Epithelial cell of prostate (primary cell): ENCODE measurements at regions not wholly inside any gene's neighbourhood (a gene's known extent, or its start where the extent isn't known, plus 50 kb on each side); places are given as distances from the start of the nearest gene placed in this dataset.
"Not testable (repeated sequence)": the region's sequence is repeated elsewhere in the genome, so short reads cannot be mapped to it uniquely, and the experiment has no call there.

Experiments used
- DNase-seq: peaks from one replicate; pipeline ENCODE4 v3.0.0-alpha.2; 2011; ENCODE audit warnings: low read depth, low spot score
- H3K27ac ChIP-seq: fragments of 450-650 bp; 2 replicates; pipeline ENCODE4 v1.5.1; 2017; ENCODE audit warnings: mild to moderate bottlenecking

DNA sequence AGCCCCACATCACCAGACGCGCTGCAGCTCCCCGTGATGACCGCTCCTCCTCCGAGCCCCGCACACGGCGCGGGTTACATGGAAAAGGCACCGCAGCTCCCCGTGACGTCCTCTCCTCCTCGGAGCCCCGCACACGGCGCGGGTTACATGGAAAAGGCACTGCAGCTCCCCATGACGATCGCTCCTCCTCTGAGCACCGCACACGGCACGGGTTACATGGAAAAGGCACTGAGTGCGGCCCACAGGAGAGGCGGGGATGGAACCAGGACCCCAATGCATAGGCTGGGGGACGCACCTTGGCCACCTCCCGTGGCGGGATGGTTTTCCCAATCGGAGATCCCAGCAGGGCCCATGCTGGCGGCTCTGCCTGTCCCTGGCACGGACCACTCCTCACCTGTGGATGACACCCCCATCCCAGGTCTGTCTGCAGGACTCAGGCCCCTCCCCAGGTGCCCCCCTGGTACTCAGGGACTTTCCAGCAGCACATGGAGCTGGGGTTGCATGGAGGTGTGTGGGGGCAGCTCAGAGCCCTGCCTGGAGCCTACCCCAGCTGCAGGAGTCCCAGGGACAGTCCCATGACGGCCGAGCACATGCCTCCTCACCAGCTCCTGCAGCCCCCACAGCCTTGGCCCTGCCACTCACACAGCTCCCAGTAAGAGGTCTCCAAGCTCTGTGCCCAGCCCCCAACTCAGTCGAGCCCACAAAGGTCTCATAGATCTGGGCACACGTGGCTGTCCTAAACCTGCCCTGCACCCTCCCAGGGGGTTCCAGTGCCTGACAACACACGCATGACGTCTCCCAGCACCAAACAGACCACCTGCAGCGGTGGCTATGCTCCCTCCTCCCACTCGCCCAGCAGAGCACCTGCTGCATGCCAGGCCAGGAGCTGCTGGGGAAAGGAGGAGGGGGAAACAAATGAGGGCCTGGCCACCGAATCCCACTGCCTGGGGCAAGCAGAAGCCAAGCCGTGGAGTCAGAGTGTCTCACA lies 166.6 kb downstream of the BRD1 start:
- H3K27ac ChIP-seq = no peak overlapping the region
- DNase-seq = no peak

DNA sequence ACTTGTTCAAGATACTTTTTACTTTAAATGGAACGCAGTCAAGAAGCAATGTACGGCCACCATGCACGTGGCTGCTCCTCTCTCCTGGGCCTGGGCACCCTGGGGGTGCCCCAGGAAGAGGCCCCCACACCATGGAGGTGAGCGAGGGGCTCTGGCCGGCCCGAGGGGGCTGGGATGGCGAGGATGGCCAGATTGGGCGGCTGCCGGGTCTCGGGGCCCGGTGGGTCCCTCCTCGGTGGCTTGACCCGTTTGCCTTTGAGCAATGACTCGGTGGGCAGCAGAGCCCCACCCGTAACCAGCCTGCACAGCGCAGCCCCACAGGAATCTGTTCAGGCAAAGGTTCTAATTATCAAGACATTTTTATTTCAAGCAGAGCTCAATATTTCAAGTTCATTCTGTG lies 167.4 kb downstream of the BRD1 start:
- DNase-seq = no peak
- H3K27ac ChIP-seq = no peak overlapping the region

DNA sequence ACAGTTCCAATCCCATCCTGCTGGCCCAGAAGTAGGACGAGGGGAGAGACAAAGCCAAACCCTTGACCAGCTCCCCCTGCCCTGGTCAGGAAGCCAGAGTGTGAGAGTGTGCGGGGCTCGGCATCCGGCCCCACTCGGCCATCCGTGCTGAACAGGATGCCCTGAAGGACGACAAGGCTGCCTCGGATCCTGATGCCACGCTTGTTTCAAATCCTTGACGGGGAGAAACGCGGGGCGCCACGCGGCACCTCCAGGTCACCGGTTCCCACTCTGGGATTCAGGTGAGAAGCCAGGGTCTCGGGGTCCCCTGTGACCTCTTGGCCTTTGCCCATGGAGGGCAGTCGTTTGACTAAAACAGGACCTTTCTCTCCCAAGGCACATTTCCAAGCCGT lies 167.8 kb downstream of the BRD1 start:
- DNase-seq = no peak
- H3K27ac ChIP-seq = no peak overlapping the region

DNA sequence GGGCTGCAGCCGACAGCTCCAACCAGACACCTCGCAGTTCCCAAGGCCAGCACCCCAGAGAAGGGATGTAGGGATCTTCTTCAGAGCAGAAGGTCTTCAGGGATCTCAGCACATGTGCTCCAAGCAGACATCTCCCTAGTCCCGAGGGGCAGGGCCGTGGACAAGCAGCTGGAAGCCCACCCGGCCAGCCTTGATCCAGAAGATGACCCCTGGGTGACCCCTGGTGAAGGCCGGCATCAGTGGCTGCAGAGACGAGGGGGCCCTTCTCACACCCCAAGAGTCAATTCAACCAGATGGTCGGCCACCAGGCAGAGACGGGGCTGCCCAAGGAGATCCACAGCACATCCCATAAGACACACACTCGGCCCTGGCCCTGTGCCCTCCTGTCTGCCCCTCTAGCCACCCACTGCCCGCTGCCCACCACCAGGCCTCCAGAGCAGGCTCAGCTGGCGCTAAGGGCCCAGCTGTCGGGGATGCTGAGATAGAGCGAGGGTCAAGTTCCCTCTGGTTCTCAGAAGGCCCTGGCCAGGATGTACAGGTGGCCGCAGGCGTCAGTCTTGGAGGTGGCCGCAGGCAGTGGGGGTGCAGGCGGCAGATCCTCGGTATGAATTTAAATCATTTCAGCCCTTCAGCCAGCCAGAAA lies 168.3 kb downstream of the BRD1 start:
- H3K27ac ChIP-seq = no peak overlapping the region
- no peak for DNase-seq

DNA sequence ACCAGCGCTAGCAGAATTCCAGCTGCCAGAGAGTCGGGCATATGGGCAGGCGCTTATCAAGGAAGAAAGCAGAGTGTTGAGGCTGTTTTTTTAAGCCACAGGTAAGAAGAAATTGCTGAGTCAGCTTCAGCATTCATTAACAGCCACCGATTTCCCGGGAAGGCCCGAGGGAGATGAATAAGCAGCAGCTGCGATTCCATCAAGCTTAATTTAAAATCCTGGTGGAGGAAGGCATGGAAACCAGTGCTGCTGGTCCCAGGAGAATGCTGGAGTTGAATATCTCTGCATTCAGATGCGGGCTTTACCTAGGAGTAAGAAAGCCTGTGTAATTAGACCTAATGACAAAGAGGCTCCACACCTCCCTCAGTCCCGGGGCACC lies 168.8 kb downstream of the BRD1 start:
- no peak for DNase-seq
- no peak overlapping the region for H3K27ac ChIP-seq

DNA sequence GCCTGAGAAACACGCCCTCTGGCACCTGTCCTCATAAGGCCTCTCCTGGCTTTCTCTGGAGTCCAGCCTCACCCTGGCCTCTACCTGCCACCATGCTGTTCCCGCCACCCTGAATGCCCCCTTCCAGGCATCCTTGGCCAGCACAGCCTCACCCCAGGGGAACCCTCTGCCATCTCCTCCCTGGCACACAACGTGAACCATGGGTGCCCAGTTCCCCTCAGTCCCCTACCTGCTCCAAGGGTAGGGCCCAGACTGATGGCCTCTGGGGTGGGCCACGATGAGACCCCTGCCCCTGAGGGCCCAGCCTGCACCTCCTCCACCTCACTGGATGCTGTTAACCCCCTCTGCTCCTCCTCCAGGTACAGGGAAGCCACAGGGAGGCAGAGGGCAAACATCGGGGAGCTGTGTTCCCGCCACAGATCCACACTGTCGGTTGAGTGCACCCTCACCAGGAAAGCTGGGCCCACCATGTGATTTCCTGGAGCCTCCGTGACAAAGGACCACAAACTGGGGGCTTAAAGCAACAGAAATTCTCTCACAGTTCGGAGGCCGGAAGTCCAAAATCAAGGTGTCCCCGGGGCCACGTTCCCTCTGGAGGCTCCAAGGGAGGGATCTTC lies 169.6 kb downstream of the BRD1 start:
- H3K27ac ChIP-seq = no peak overlapping the region
- no peak for DNase-seq

DNA sequence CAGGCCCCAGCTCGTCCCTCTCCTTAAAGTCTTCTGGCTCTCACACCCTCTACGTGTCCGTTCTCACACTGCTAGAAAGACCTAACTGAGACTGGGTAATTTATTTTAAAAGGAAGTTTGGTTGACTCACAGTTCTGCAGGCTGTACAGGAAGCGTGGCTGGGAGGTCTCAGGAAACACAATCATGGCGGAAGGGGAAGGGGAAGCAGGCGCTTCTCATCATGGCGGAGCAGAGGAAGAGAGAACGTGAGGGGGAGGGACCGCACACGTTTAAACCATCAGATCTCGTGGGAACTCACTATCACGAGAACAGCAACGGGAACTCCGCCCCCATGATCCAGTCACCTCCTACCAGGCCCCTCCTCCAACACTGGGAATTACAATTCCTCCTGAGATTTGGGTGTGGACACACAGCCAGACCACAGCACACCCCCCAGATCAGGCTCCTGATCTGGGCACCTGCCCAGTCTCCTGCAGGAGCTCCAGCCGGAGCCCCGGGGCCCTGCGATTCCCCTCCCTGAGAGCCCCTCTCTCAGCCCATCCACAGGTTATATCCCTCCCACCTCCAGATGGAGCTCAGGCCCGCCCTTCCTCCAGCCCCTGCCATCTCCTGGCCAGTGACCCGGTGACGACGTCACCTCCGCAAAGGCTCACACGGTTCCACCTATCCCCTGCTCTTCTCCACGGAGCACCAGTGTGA lies 170.2 kb downstream of the BRD1 start:
- H3K27ac ChIP-seq = no peak overlapping the region
- DNase-seq = no peak

DNA sequence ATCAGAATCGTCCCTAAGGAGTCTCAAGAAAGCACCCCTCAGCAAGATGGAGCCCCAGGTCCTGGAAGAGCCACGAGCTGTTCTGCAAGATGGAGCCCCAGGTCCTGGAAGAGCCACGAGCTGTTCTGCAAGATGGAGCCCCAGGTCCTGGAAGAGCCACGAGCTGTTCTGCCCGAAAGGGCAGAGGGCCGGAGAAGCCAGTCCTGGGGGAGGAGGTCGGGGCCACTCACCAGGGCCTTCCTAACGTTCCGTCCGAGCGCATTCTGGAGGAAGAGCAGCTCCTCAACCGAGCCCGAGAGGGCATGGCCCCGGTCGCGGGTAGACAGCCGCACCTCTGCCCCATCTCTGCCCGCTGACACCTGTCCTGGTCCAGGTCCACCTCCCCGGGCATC lies 170.8 kb downstream of the BRD1 start:
- DNase-seq, H3K27ac ChIP-seq: not testable (repeated sequence)

DNA sequence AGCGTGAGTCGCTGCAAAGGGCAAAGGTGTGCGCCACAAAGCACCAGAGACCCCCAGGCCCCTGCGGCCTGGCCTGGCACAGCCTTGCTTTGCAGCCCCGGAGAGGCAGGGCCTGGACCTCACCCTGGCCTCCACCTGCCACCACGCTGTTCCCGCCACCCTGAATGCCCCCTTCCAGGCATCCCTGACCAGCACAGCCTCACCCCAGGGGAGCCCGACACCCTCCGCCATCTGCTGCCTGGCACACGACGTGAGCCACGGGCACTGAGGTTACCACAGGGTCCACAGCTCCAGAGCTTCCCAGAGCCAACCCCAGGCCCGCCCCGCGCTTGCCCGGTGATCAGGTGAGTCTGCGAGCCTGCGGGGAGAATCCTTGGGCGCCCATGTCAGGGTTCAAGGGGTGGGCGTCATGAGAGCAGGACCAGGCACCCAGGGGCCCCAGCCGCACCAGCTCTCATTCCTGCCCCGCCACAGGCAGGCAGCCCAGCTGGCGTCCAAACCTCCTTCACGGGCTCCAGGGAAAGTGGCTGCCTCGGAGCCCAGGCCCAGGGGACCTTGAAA lies 171.3 kb downstream of the BRD1 start:
- H3K27ac ChIP-seq = no peak overlapping the region
- no peak for DNase-seq

DNA sequence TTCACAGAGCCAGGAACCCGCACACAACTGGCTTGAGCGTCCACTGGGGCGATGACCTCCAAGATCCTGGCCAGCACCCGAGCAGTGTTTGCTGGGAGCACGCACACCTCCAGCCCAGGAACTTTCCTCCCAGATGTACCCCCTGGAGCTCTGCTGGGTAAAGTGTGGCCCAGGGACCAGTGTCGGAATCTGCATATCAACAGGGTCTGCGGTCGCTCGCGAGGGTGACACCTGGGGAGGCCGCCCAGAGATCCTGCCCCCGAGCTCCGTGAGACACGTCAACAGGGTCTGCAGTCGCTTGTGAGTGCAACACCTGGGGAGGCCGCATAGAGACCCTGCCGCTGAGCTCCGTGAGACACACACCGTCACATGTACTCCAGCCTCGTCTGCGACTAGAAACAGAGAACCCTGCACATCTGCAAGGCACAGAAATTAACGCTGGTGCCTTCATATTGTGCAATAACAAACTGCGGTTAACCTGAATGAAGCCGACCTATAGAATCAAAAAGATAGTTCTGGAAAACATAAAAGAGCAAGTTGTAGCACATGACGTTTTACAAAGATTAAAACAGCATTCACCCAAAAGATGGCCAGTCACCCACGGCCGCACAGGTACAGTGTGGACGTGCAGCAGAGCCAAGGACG lies 172.4 kb downstream of the BRD1 start:
- DNase-seq = no peak
- no peak overlapping the region for H3K27ac ChIP-seq

DNA sequence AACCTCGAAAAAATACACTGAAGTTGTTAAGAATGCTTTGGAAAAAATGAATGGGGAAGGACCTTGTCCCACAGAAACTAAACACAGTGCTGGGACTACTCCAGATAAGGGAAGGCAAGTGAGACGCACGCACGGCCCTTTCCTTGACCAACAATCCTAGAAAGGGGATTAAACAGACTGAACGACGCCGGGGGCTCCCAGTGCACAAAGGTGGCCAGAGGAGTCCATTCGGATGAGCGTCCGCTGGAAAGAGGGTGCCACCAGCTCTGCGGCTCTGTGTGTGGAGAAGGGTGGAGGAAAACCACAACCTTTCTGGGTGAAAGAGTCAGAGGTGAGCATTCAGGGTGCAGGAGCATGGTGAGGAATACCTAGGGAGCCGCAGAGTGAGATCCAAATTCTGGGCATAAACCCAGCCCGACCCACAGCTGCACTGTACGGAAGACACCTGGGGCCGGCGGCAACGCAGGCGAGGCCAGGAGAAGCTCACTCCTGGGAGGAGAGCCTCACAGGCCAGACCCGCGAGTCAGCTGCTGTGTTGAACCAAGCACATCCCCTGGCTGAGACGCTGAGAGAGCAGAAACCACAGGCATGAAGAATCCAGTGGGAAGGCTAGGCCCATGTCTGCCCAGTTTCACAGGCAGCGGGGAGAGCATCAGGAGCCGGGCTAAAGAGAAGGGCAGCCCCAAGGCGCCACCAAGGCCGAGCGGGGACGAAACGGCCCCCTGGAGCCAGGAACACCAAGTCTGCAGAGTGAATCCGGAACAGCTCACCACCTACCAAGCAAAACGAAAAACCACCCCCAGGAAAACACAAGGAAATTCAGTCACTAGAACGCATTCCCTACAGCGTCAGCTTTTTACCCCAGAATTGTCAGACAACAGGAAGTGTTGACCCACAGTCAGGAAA lies 177.1 kb downstream of the BRD1 start:
- H3K27ac ChIP-seq = no peak overlapping the region
- DNase-seq = no peak

DNA sequence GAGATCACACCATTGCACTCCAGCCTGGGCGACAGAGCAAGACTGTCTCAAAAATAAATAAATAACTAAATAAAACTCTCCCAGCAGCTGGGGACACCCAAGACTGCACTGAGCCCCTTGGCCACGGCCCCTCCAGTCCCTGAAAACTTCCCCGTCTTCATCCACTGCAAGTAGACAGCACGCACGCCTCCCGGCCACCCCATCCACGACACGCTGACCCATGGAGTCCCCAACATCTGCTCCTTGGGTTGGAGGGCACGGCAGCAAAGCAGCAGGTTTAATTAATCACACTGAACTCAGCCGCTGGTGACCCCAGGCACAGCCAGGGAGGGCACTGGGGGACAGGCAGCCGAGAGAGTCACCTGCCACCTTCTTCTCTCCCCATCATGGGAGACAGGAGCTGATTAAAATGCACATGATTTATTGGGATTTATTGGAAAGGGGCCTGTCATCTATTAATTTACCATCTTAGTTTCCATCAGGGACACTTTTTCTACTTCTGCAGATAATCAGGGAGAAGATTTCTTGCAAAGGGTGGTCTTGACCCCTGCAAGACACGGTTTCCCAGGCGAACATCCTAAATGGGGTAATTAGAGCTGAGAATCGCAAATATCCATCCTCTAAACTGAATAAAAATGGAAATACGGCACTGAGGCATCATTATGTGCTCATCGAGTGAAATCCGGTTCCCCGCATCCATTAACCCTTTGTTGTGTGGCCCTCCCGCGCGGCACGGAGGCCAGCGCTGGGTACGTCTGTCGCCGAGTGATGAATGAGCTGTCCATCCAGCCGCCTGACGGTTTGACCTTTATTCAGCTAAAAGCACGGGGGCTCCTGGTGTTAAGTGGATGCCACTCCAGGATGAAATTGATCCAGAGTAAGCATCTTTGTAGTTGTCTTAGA lies 178.3 kb downstream of the BRD1 start:
- no peak for DNase-seq
- no peak overlapping the region for H3K27ac ChIP-seq

DNA sequence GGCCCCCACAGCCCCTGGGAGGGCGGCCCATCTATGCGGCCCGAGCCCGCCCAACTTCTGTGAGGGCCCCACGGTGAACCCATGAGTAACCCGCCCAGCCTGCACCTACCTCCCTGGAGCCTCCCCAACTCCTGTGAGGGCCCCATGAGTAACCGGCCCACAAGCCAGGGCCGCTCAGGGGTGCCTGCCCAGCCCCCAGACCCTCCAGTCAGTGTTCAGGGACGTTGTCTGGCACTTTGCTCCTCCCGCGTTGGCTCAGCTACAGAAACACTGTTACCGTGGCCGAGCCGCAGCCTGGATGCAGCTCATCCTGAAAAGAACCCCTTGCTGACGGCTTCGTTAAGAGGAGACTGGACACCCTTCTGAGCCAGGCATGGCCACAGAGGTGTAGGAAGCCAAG lies 179.6 kb downstream of the BRD1 start:
- no peak for DNase-seq
- H3K27ac ChIP-seq = no peak overlapping the region

DNA sequence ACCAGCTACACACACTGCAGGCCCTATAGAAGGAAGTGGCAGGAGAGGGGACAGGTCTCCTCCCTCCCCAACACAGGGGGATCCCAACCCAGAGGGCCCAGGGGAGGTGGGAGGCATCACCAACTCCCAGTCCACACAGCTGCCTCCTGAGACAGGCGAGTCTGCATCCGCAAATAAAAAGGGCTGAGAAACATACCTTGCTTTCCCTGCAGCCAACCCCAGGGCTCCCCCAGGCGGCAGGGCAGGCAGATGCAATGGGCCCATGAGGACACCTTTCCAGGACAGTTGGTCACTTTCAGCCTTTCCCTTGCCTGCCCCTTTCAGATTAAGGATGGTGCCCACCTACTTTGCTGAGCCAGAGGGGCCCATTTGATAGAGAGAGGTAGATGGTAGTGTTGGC lies 180.0 kb downstream of the BRD1 start:
- no peak for DNase-seq

DNA sequence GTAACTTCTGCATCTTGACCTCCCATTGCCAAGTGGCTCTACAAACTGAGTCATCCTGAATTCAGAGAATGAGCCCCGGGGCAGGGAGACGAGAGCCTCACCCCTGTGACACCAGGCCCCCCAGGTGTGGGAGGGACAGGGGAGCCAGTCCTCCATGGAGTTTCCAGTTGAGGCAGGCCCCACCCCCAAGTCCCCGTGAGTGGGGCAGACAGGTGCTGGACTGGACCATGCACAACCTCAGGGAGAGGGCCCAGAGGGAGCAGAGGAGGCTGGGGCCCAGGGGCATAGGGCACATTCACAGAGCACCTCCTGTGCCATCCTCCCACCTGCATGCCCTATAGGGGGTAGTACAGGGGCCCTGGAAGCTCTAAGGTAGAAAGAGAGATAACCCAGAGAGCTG lies 180.8 kb downstream of the BRD1 start:
- no peak overlapping the region for H3K27ac ChIP-seq
- DNase-seq = no peak

More for the DNA sequence above, 180.0 kb downstream of the BRD1 start:
- H3K27ac ChIP-seq = no peak overlapping the region

DNA sequence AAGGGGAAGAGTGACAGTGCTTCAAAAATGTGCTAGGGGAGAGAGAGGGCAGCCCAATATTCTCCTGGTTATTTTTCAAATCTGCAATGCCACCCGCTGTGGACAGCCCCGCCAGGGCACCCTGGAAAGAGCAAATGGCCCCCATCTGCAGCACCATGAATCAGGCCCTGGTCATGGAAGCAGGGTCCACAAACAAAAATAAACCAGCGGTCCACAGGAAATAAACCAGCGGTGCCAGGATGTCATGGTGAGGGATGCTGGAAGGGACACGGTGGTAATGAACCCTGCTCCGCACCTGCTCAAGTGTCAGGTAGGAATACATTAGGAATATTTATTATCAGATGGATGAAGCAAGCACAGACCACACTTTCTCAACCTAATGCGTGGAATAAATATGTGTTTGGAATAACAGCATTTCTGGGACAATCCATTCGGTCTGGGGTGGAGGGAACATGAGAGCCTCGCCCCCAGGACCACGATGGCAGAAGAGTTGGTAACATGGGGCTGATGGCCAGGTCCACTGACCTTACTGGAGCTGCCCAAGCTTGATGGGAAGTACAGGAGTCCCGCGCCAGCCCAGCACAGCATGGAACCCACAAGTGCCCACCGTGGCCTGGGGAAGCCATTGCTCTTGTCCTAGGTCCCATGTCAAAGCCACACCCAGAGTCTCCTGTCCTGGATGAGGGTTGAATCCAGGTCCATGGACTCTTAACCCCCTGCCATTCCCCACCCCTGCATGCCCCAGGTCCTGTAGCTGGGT lies 181.7 kb downstream of the BRD1 start:
- no peak for DNase-seq

DNA sequence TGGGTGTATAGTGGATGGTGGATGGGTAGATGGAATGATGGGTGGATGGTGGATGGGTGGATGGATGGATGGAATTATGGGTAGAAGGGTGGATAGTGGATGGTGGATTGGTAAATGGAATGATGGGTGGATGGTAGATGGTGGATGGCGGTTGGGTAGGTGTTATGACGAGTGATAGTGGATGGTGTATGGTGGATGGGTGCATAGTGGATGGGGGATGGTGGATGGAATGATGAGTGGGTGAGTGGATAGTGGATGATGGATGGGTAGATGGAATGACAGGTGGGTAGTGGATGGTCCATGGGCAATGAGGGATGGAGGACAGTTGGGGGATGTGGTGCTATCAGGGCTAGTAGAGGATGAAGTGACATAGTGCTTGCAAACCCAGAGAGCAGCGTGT lies 182.4 kb downstream of the BRD1 start:
- no peak overlapping the region for H3K27ac ChIP-seq
- no peak for DNase-seq

More for the DNA sequence above, 181.7 kb downstream of the BRD1 start:
- H3K27ac ChIP-seq = no peak overlapping the region
